ENCODE measurements at regions not wholly inside any gene's neighbourhood (a gene's known extent, or its start where the extent isn't known, plus 50 kb on each side); places are given as distances from the start of the nearest gene placed in this dataset.
"Not testable (repeated sequence)": the region's sequence is repeated elsewhere in the genome, so short reads cannot be mapped to it uniquely, and the experiment has no call there.

- DNase-seq (ENCODE audit: missing footprints): no peak
- no peak for ATAC-seq
- intact Hi-C loops (cut with DNase I): no loop called here
These were observed 138.5 kb downstream of the NPY start for GRCh38 chr7:24422441-24423010.

GRCh38 chr7:24425664-24426063 is 141.7 kb downstream of the NPY start:
- no peak for DNase-seq (ENCODE audit: missing footprints)
- intact Hi-C loops (cut with DNase I): no loop called here
- no peak for ATAC-seq

GRCh38 chr7:24427048-24427447 is 143.1 kb downstream of the NPY start:
- intact Hi-C loops (cut with DNase I): no loop called here
- no peak for ATAC-seq
- no peak for DNase-seq (ENCODE audit: missing footprints)

GRCh38 chr7:24428676-24429075 is 144.6 kb upstream of the PALS2 start:
- ATAC-seq: no peak
- intact Hi-C loops (cut with DNase I): no loop called here
- DNase-seq (ENCODE audit: missing footprints): no peak

- ATAC-seq (no peak), DNase-seq (ENCODE audit: missing footprints) (no peak)
- intact Hi-C loops (cut with DNase I): no loop called here
These were observed 140.6 kb upstream of the PALS2 start for GRCh38 chr7:24432677-24433076.

- DNase-seq (ENCODE audit: missing footprints) (no peak), ATAC-seq (no peak)
- intact Hi-C loops (cut with DNase I): no loop called here
These were observed 138.3 kb upstream of the PALS2 start for GRCh38 chr7:24434972-24435371.

GRCh38 chr7:24436131-24436920 is 136.9 kb upstream of the PALS2 start:
- ATAC-seq (no peak), DNase-seq (ENCODE audit: missing footprints) (no peak)
- intact Hi-C loops (cut with DNase I): no loop called here

- intact Hi-C loops (cut with DNase I): no loop called here
- ATAC-seq (no peak), DNase-seq (ENCODE audit: missing footprints) (no peak)
These were observed 135.0 kb upstream of the PALS2 start for GRCh38 chr7:24438232-24438631.

GRCh38 chr7:24439104-24439503 is 134.1 kb upstream of the PALS2 start:
- DNase-seq (ENCODE audit: missing footprints); intact Hi-C loops (cut with DNase I); ATAC-seq: not testable (repeated sequence)

GRCh38 chr7:24440892-24441291 is 132.4 kb upstream of the PALS2 start:
- DNase-seq (ENCODE audit: missing footprints) (no peak), ATAC-seq (no peak)
- intact Hi-C loops (cut with DNase I): no loop called here

GRCh38 chr7:24441314-24442027 is 131.8 kb upstream of the PALS2 start:
- intact Hi-C loops (cut with DNase I): no loop called here
- no peak for ATAC-seq

GRCh38 chr7:24442170-24442777 is 131.0 kb upstream of the PALS2 start:
- no peak for ATAC-seq
- no peak for DNase-seq (ENCODE audit: missing footprints)
- intact Hi-C loops (cut with DNase I): no loop called here

More at GRCh38 chr7:24441314-24442027, 131.8 kb upstream of the PALS2 start:
- no peak for DNase-seq (ENCODE audit: missing footprints)

- ATAC-seq: no peak
- intact Hi-C loops (cut with DNase I): no loop called here
- no peak for DNase-seq (ENCODE audit: missing footprints)
These were observed 128.4 kb upstream of the PALS2 start for GRCh38 chr7:24444666-24445440.

- ATAC-seq (no peak), DNase-seq (ENCODE audit: missing footprints) (no peak)
- intact Hi-C loops (cut with DNase I): no loop called here
These were observed 125.2 kb upstream of the PALS2 start for GRCh38 chr7:24448038-24448437.

GRCh38 chr7:24449416-24449815 is 123.8 kb upstream of the PALS2 start:
- DNase-seq (ENCODE audit: missing footprints); ATAC-seq; intact Hi-C loops (cut with DNase I): not testable (repeated sequence)

- DNase-seq (ENCODE audit: missing footprints) (no peak), ATAC-seq (no peak)
- intact Hi-C loops (cut with DNase I): no loop called here
These were observed 117.3 kb upstream of the PALS2 start for GRCh38 chr7:24455813-24456525.

- DNase-seq (ENCODE audit: missing footprints) (no peak), ATAC-seq (no peak)
- intact Hi-C loops (cut with DNase I): no loop called here
These were observed 116.6 kb upstream of the PALS2 start for GRCh38 chr7:24456526-24457218.

GRCh38 chr7:24457219-24457558 is 116.1 kb upstream of the PALS2 start:
- intact Hi-C loops (cut with DNase I): no loop called here
- ATAC-seq (no peak), DNase-seq (ENCODE audit: missing footprints) (no peak)

Measured in Right ventricle myocardium inferior (tissue), 1 donor.